DMS 273 (cell line): ENCODE measurements at regions not wholly inside any gene's neighbourhood (a gene's known extent, or its start where the extent isn't known, plus 50 kb on each side); places are given as distances from the start of the nearest gene placed in this dataset.
"Not testable (repeated sequence)": the region's sequence is repeated elsewhere in the genome, so short reads cannot be mapped to it uniquely, and the experiment has no call there.

Source experiments
- DNase-seq: peaks from one replicate; lab custom pipeline; 2025; ENCODE audit not compliant: unreplicated experiment; lab: John Stamatoyannopoulos, UW

DNA sequence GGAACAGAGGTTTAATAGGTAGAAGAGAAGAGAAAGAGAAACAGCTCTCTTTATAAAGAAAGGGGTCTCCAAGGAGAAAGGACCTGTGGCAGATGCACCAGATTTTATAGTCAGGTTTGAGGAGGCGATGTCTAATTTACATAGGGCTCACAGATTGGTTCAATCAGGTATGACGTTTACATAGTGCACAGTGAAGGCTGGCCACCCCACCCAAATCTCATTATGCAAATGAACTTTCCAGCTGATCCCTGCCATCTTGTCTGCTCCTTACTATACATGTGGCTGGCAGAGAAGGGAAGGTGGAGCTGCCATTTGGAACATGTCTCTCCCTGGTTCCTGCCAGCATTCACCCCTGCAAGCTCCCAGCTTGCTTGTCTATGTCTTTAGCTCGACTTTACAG, 557.8 kb downstream of the SUCLG1 start:
- DNase-seq = peak; percentile 42

DNA sequence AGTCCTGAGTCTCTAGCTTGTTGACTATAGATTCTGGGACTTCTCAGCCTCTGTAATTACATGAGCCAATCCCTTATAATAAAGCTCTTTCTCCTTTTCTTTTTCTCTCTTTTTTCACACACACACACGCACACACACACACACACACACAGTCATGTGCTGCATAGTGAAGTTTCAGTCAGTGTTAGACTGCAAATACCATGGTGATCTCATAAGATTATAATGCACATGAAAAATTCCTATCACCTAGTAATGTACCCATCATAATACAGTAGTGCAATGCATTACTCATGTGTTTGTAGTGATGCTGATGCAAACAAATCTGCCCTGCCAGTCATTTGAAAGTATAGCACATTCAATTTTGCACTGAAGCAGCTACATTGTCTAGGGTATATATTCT, 558.2 kb downstream of the SUCLG1 start:
- DNase-seq = no peak

DNA sequence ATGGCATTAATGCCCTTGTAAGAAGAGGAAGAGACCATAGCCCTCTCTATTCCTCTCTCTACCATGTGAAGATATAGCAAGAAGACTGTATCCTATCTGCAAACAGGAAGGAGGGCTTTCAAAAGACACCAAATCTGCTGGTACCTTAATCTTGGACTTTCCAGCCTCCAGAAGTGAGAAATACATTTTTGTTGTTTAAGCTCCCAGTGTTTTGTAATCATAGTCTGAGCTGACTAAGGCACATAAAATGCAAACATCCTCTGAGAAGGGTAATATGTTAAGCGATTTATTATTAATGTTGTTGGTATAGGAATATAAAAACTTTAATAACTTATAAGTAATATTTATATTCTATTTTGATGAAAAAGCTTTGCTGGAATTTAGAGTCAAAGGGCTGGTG, 559.8 kb downstream of the SUCLG1 start:
- no peak for DNase-seq

DNA sequence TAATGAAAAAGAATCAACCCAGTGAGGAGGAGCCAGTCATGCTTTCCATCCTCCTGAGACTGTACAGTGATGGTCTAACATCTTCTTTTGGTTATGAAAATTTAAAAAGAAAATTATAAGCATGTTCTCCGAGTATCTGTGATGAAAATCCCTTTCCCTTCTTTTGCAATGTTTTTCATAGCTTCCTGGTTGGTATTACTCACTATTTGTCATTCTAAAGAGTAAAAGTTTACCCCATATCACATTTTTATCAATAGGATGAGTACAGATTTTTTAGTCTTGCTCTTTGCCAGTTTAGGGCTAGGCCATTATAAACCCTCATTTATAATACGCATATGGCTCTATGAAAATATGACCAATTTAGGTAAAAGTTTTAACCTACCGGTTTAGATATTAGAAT, 564.1 kb downstream of the SUCLG1 start:
- DNase-seq = no peak

DNA sequence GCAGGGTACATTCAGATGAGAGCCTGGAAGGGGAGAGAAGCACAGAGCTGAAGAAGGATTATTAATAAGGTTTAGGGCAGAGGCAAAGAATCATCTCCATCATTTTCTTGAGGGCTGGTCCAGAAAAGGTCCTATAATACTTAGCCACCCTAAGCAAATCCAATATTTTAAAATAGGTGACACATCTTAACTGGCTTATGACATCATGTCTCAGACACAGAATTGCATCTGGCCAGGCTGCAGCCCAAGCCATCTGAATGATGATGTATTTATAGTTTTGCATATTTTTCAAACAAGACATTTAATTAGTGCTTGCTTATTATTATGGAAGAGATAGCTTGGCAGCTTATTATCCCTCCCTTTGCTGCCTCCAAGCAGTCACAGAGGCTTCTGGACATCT, 571.3 kb downstream of the SUCLG1 start:
- no peak for DNase-seq

DNA sequence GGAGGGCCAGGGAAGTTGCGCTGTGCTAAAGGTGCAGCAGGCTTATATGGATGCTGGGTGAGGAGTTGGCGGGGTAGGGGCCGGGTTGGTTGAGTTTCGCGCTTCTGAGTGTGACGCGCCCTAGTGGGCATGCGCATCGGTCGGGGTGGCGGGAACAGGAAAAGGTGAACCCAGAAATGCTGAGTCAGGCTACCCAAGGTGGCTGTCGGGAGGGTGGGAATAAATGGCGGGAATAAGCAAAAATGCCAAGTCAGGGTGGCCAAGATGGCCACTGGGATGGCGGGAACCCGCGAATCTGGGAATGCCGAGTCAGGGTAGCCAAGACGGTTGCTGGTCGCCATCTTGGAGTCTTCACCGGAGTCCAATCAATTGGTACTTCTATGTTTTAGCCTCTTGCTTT, 580.0 kb downstream of the SUCLG1 start:
- DNase-seq = no peak

DNA sequence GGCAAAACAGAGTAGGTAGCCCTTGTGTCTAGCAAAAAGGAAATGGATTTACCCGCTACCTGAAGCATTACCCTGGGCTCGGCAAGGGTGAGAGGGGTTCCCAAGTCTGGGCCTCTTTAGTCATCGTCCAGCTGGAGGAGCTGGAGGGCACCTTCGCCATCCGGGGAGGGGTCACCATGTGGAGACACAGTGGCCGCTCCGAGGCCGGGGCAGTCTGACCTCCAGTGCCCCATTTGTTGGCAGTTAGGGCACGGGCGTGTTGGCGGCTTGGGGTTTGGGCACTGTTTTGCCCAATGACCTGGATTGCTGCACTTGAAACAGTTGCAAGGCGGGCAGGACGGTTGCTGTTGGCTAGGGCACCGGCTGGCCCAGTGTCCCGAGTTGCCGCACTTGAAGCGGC, 581.8 kb downstream of the SUCLG1 start:
- not testable (repeated sequence) for DNase-seq

DNA sequence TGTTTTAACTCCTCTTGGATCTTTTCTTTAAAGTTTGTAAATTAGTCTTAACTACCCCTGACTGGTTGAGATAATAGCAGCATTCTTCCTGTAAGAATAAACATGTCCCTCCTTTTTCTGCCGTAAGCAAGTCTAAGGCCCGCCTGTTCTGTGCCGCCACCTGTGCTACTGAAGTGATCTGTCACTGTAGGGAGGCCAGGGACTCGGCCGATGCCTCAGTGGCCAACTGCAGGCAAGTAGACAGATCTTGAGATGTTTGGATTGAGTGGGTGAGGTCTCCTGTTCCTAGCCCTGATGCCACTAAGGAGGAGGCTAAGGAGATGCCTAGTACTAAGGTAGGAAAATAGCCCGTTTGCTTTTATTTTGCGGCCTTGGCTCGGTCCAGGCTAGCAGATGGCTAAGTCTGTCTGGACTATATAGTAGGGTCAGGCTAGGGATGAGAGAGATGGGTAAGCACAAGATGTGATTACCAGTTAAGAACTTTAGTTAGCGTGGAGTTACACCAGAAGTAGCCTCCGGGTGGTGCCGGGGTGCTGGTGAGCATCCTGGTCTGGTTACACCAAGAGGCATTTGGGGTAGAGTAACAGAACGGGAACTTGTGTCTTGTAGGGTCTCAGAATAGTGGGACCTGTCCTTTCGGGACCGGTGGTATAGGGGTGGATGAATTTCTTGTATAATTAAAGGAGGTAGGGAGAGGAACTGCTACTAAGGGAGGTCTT, 584.2 kb downstream of the SUCLG1 start:
- peak; percentile 5 for DNase-seq

DNA sequence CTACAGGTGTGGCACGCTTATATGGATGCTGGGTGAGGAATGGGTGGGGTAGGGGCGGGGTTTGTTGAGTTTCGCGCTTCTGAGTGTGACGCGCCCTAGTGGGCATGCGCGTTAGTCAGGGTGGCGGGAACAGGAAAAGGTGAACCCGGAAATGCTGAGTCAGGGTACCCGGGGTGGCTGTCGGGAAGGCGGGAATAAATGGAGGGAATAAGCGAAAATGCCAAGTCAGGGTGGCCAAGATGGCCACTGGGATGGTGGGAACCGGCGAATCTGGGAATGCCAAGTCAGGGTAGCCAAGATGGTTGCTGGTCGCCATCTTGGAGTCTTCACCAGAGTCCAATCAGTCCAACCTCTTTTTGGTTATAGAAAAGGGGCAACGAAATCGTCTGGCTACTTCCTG, 585.0 kb downstream of the SUCLG1 start:
- no peak for DNase-seq

DNA sequence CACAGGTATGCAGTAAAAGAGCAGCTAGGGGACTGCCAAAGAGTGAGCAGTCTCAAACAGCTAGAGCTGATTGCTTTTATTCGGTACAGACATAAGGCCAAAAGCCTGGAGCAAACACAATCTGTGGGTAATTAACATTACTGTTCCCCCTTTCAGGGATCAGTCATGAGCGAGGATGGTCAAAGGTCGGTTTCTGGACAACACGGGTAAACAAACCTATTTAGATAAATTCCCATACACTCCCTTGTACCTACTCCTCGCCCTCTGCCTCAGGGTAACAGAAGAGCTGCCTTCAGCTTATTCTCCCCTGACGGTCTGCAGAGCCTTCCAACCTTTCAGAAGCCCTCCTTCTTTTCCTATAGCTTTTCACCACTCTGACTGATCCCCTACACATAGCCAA, 586.0 kb downstream of the SUCLG1 start:
- no peak for DNase-seq

DNA sequence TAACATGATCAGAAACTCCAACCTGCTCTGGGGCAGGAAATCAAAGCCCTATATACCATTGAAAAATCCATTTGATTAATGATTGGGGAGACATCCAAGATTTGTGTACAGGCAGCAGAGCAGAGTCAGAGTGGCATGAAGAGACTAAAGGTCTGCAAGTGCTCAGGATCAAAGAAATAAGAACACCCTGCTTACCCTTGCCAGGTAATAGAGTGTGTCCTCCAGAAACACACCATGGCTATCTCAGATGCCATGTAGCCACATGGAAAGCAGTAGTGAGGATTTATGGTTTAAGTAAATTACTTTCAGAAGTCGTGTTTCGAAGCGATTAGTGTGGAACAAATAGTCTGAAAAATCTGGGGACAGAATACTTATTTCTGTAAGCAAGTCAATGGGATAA, 592.9 kb downstream of the SUCLG1 start:
- DNase-seq = no peak

DNA sequence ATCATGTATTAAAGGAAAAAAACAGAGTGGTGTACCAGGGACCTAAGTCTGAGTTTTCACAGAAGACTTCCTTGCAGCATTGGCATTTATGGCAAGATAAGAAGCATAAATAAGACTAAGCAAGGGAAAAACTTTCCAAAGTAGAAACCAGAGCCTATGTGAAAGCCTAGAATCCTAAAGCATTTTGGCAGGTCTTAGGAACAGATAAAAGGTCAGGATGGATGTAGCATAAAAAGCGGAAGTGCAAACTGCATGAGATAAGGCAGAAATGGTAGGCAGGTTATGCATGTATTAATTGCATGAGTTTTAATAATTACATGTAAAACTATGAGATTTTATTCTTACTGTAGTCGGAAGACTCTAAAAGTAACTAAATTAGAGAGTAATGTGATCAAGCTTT, 596.5 kb downstream of the SUCLG1 start:
- DNase-seq = no peak

DNA sequence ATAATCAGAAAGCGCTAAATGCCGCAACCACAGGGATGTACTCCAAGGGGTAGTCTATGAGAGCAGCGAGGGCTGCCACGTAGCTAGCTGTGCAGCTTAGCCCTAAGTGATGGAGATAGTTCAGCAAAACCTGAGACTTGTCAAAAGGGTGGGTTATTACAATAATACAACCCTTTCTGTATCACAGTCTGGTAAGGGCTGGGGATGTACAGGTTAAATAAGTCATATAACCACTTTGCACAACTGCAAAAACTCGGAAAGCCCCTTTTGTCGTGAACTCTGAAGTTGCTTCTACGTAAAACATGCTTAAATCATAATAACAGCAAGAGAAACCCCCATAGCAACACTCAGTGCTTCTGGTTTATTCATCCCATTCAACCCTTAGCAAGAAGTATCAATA, 598.8 kb downstream of the SUCLG1 start:
- no peak for DNase-seq

DNA sequence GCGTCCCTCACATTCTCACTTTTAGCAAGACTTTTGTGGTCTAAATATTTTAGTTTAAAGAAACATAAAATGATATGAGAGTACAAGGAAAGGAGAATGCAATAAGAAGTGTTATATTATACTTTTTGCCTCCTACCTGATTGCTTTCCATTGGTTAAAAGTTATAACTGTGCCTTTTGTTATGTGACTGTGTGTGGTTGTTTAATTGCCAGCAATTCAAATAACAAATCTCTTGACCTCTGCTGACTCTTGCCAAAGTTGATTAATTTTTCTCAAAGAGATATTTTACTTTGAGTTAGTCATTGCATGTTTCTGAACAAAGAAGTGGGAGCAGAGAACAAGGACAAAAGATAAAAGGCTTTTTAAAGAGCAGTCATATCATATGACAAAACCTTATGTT, 599.5 kb downstream of the SUCLG1 start:
- no peak for DNase-seq

DNA sequence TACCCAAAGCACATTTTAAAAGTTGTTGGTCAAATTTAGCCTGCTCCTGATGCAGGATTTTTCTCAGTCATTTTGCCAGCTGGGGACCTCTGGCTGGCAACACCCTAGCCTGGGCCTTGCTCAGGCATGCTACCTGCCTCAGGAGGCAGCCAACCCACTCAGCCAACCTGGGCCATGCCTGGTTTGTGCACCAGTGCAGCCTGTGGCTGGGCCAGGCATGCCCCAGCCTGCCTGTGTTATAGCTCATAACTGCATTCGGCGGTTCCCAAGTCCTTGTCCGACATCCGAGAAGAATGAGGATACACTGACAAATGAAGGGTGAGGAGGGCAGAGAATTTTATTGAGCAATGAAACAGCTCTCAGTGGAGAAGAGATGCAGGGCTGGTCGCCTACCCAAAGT, 608.0 kb downstream of the SUCLG1 start:
- DNase-seq = no peak

DNA sequence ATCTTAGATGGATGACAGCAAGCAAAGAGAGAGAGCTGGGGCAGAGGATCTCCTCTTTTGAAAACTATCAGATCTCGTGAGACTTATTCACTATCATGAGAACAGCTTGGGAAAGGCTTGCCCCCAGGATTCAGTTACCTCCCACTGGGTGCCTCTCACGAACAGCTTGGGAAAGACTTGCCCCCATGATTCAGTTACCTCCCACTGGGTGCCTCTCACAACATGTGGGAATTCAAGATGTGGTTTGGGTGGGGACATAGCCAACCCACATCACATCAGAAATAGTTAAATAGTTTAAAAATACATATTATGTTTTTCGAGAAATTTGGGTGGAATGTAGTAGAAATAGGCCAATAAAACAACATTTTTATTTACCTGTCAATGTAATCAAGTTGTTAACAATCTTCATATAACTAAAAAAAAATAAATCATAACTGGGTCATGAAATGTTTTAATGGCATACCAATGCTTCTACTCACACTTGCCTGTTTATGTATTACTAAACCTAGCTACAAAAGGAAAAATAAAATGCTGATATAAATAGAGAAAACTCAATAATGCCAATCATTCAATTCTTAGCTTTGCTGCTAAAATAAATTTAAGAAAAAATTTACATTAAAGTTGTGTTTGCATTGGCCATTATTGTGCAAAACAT, 608.9 kb downstream of the SUCLG1 start:
- no peak for DNase-seq

DNA sequence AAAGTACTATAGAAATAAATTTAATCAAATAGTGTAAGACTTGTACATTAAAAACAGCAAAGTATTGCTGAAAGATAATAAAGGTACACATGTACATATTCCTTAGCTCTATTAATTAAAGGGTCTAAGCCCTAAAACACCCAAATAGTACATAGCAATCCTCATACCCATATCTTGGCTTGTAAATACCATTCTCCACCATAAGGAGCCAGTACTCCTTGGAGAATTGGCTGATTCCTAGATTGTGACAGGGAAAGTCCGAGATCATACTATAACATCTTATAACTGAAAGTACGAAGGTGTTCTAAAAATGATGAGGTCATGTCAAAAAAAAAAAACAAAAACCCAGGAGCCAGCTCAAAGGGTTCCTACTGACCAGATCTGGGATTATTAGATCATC, 614.6 kb downstream of the SUCLG1 start:
- DNase-seq = no peak

DNA sequence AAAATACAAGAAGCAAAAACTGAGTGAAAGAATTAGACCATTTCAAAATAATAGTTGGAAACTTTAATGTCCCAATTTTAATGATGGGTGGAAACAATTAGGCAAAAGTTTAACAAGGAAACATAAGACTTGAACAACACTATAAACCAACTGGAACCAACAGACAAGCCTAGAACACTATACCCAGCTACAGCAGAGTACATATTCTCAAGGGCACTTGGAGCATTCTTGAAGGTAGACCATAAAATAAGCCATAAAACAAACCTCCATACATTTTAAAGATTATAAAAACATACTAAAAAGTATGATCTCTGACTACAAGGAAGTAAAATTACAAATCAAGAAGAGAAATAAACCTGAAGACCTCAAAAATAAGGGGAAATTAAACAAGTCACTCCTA, 616.7 kb downstream of the SUCLG1 start:
- no peak for DNase-seq

DNA sequence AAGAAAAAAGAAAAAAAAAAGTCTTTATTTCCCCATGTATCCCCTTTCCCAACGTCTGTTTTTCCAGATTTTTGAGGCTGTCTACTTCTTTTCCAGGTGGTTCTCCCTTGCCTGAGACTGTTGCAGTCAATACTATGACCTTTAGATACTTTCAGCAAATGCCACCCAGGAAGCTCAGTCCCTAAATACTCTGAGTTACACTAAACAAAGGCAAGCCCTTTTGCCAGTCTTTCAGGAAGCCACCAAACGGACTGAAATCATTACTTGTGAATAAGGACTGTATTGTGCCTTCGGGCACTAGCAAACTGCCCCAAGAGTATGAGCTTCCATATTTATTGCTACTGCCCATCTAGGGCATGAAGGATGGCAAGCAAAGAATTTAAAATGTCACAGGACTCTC, 621.3 kb downstream of the SUCLG1 start:
- DNase-seq = no peak

DNA sequence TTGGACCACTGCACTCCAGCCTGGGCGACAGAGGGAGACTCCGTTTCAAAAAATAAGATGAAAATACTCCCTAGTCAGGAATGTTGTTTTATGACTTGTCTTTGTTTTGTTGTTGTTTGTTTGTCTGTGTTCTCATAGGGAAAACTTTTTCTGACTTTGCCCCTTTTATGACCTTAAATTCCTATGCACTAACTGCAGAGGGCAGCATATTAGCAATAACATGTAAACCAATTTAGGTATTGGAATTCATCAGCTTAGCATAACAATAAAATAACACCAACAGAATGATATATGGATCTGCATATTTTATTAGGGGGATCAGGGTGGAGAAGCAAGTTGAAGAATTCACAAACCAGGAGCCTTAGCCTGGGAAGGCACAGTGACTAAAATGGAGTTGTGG, 631.5 kb downstream of the SUCLG1 start:
- DNase-seq = no peak

DNA sequence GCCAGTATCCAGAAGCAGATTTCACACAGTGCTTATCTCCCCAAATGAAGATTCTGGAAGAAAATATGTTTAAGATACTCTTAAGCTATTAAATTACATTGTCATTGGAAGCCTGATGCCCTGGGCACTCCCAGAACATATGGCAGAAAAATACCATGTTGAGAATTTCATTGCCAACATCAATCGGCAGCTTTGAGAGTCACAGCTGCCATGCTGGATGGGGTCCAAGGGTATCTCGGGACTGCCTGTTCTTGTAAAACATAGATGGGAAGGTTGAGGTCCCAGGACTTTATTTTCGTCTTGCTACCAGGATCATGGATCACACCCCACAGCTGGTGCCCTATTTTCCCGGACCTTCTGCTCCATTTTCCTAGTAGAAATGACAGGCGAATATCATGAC, 632.5 kb downstream of the SUCLG1 start:
- DNase-seq = peak; percentile 97

DNA sequence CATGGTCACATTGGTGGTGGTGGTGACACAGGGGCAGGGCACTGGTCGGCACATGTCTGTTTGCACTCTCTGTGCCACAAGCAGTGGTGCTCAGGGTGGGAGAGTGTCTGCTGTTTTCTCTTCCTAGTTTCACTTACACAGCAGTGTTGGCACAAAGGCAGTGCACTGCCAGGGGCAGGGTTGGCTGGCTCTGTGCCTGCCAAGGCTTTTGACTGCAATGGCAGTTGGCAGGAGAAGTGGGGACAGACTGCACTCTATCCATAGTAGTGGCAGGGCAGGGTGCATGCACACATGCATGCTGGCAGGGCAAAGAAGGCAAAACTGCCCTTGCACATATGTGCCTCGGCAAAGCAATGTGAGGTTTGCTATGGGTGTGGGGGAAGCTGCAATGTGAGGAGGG, 635.9 kb downstream of the SUCLG1 start:
- peak; percentile 53 for DNase-seq

DNA sequence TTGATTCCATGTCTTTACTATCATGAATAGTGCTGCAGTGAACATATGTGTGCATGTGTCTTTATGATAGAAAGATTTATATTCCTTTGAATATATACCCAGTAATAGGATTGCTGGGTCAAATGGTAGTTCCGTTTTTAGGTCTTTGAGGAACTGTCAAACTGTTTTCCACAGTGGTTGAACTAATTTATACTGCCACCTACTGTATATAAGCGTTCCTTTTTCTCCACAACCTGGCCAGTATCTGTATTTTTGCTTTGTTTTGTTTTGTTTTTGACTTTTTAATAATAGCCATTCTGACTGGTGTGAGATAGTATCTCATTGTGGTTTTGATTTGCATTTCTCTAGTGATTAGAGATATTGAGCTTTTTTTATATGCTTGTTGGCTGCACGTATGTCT, 641.6 kb downstream of the SUCLG1 start:
- DNase-seq = peak; percentile 34
